22Rv1 (cell line): ENCODE measurements at regions not wholly inside any gene's neighbourhood (a gene's known extent, or its start where the extent isn't known, plus 50 kb on each side); places are given as distances from the start of the nearest gene placed in this dataset.

Experiments
- ZFX ChIP-seq: fragments of 450-650 bp; IDR thresholded peaks from 2 replicates; pipeline ENCODE4 v1.6.1; 2017; ENCODE audit warnings: antibody characterized with exemption, borderline replicate concordance
- TF ChIP-seq, protein P1 (sequence below): fragments of 450-650 bp; IDR thresholded peaks from 2 replicates; pipeline ENCODE4 v1.5.1; 2017; ENCODE audit warnings: mild to moderate bottlenecking

DNA sequence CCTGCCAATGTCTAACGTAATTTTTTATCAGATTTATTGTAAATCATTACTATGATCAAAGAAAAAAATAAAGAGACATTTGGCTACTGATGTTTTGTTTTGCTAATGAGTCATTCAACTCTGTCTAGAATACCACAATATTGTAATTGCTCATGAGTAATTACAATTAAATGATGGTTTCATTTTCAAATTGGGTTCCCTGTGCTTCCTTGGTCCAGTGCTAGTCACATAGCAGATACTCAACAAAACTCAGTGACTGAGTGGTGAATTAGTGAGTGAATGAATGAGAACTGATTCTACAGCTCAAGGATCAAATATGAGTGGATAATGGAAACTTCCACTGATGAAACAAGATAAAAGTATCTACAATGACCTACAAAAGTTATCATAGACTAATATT is 304.7 kb downstream of the POU4F1 start:
- TF ChIP-seq, protein P1, sequence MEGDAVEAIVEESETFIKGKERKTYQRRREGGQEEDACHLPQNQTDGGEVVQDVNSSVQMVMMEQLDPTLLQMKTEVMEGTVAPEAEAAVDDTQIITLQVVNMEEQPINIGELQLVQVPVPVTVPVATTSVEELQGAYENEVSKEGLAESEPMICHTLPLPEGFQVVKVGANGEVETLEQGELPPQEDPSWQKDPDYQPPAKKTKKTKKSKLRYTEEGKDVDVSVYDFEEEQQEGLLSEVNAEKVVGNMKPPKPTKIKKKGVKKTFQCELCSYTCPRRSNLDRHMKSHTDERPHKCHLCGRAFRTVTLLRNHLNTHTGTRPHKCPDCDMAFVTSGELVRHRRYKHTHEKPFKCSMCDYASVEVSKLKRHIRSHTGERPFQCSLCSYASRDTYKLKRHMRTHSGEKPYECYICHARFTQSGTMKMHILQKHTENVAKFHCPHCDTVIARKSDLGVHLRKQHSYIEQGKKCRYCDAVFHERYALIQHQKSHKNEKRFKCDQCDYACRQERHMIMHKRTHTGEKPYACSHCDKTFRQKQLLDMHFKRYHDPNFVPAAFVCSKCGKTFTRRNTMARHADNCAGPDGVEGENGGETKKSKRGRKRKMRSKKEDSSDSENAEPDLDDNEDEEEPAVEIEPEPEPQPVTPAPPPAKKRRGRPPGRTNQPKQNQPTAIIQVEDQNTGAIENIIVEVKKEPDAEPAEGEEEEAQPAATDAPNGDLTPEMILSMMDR: no peak
- TF ChIP-seq ZFX: no peak
